ENCODE measurements at regions not wholly inside any gene's neighbourhood (a gene's known extent, or its start where the extent isn't known, plus 50 kb on each side); places are given as distances from the start of the nearest gene placed in this dataset.

- DNase-seq, result peak; percentile 63
- Histone ChIP-seq H3K27ac (ENCODE audit: low read depth in 2 of 2, low read length in 1 of 2) (no peak overlapping the region), H3K9me2 (0 out of 2 replicates have a peak, but pooled peaks cover 2% of the 10 kb centered on the region), H3K36me3 (replicated peaks in 1 of 2; ENCODE audit: control insufficient read depth in 1 of 2, insufficient read depth in 2 of 2, low read length in 1 of 2) (no peaks in the 10 kb centered on the region), H3K9ac (no peak overlapping the region), H2AFZ (ENCODE audit: low read depth) (no peak overlapping the region), H4K20me1 (ENCODE audit: insufficient read depth) (no peaks in the 10 kb centered on the region), H3K27me3 (ENCODE audit: insufficient read depth) (no peaks in the 10 kb centered on the region), H3F3A (replicated peaks; ENCODE audit: insufficient read depth) (no peaks in the 10 kb centered on the region), H3K4me1 (ENCODE audit: control insufficient read depth in 1 of 2, insufficient read depth in 2 of 2, low read depth in 1 of 2, low read length in 1 of 2) (peaks cover 0 to 5% of the 10 kb centered on the region in 2 experiments; a peak in 1 of 4 replicates), H3K4me3 (ENCODE audit: low read depth in 2 of 2, low read length in 1 of 2) (no peak overlapping the region), H3K9me3 (no peaks in the 10 kb centered on the region; the same call in 1 of the 2 replicates), H3K4me2 (no peak overlapping the region), H3K79me2 (ENCODE audit: insufficient read depth) (no peaks in the 10 kb centered on the region)
- TF ChIP-seq FOXJ3 (CRISPR knock-in tag; IDR thresholded peaks at IDR 0.05), result no peak
- TF ChIP-seq MXI1 (IDR thresholded peaks at IDR 0.05; ENCODE audit: low read depth, low read length), result no peak
- TF ChIP-seq SMC3 (IDR thresholded peaks at IDR 0.05; ENCODE audit: low read depth, low read length), result peak; percentile 64
- TF ChIP-seq CTCF (IDR thresholded peaks at IDR 0.05), result peak; percentile 50
- no peak for TF ChIP-seq POLR2AphosphoS5 (IDR thresholded peaks at IDR 0.05; ENCODE audit: low read depth, low read length)
- no peak for TF ChIP-seq ZBTB33 (IDR thresholded peaks at IDR 0.05; ENCODE audit: borderline replicate concordance, low read depth)
- peak; percentile 92 for TF ChIP-seq RAD21 (IDR thresholded peaks at IDR 0.05; ENCODE audit: low read length)
- TF ChIP-seq CHD2 (IDR thresholded peaks at IDR 0.05; ENCODE audit: low read length, partially characterized antibody), result peak; percentile 17
- ChIA-PET POLR2A (no interaction called here), CTCF (interaction anchor here (0.6 to 2.3 kb wide), 23 partner anchors 8 to 1281 kb away, joined by 3 to 14 read pairs (median 4); partner anchors contain the start of gene RTL1)
- WGBS (ENCODE audit: low lambda C conversion rate), result 9% methylated on average over 3 of the region's 3 CpGs
Measured at GRCh38 chr14:101665478-101666078, 95.9 kb upstream of the PPP2R5C start.

GRCh38 chr14:101666264-101666663 lies 95.2 kb upstream of the PPP2R5C start:
- Histone ChIP-seq H3K36me3 (replicated peaks in 1 of 2; ENCODE audit: control insufficient read depth in 1 of 2, insufficient read depth in 2 of 2, low read length in 1 of 2) (no peaks in the 10 kb centered on the region), H4K20me1 (ENCODE audit: insufficient read depth) (no peaks in the 10 kb centered on the region), H3K4me2 (no peak overlapping the region), H3K79me2 (ENCODE audit: insufficient read depth) (no peaks in the 10 kb centered on the region), H3K27ac (ENCODE audit: low read depth in 2 of 2, low read length in 1 of 2) (no peak overlapping the region), H3K27me3 (ENCODE audit: insufficient read depth) (no peaks in the 10 kb centered on the region), H3K9ac (no peak overlapping the region), H3K9me2 (0 out of 2 replicates have a peak, but pooled peaks cover 2% of the 10 kb centered on the region), H3F3A (replicated peaks; ENCODE audit: insufficient read depth) (no peaks in the 10 kb centered on the region), H3K9me3 (no peaks in the 10 kb centered on the region; the same call in 1 of the 2 replicates), H3K4me1 (ENCODE audit: control insufficient read depth in 1 of 2, insufficient read depth in 2 of 2, low read depth in 1 of 2, low read length in 1 of 2) (peaks cover 0 to 5% of the 10 kb centered on the region in 2 experiments; a peak in 1 of 4 replicates), H3K4me3 (ENCODE audit: low read depth in 2 of 2, low read length in 1 of 2) (no peak overlapping the region), H2AFZ (ENCODE audit: low read depth) (no peak overlapping the region)
- POLR2A ChIA-PET, result no interaction called here
- WGBS (ENCODE audit: low lambda C conversion rate), result 69% methylated on average over 16 of the region's 16 CpGs
- CTCF ChIA-PET, result interaction anchor here (0.9 kb wide), 1 partner anchor 151 kb away, joined by 3 read pairs; no protein-coding TSS in a partner anchor
- no peak for TF ChIP-seq PBX3 (IDR thresholded peaks at IDR 0.05)
- TF ChIP-seq FOXM1 (IDR thresholded peaks at IDR 0.05; ENCODE audit: low read depth), result no peak
- TF ChIP-seq RAD21 (IDR thresholded peaks at IDR 0.05; ENCODE audit: low read length), result no peak
- TF ChIP-seq EP300 (IDR thresholded peaks at IDR 0.05; ENCODE audit: borderline replicate concordance in 1 of 2, low read depth in 1 of 2, low read length in 1 of 2), result no peak
- no peak for TF ChIP-seq TAF1 (IDR thresholded peaks at IDR 0.05; ENCODE audit: borderline replicate concordance, low read depth, low read length)
- TF ChIP-seq RFX5 (IDR thresholded peaks at IDR 0.05; ENCODE audit: low read length), result no peak
- DNase-seq, result no peak

Measured in SK-N-SH (cell line).